GM21360 (cell line): ENCODE measurements at regions not wholly inside any gene's neighbourhood (a gene's known extent, or its start where the extent isn't known, plus 50 kb on each side); places are given as distances from the start of the nearest gene placed in this dataset.
"Not testable (repeated sequence)": the region's sequence is repeated elsewhere in the genome, so short reads cannot be mapped to it uniquely, and the experiment has no call there.

Source experiments
- ATAC-seq: cut with Tn5 transposase; IDR thresholded peaks from one replicate; pipeline ENCODE4 v1.9.1; 2021; ENCODE audit warnings: mild to moderate bottlenecking, moderate library complexity; ENCODE audit not compliant: unreplicated experiment

DNA sequence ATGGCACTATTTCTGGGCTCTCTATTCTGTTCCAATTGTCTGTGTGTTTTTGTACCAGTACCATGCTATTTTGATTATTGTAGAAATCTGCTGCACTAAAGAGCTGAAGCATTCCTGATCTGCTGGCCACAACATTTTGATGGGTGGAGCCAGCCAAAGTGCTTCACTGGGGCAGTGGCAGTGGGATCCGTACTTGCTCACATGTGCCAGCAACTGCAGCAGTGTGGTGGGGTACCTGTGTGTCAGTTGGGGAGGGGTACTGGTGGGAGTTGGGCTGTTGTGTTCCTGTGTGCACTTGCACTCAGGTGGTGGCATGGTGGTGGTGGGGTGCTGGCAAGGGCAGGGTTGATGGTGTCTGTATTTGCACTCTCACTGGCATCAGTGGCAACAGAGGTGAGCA is 204.6 kb upstream of the ALG10 start:
- no peak for ATAC-seq

DNA sequence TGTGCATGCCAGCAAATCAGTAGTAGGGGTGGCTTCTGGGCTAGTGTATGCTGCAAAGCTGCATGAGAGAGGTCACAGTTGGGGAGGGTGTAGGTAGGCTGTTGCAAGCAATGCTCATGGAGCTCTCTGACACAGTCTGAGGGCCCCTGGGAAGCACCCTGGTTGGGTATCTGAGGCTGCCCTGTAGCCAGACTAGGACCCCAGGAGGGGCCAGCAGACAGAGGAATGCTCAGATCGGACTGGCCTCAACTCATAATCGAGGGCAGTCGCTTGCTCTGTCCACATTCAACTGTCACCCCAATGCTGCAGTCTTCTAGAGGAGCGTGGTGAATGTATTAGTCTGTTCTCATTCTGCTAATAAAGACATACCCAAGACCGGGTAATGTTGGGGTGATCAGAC is 204.0 kb upstream of the ALG10 start:
- ATAC-seq, result no peak

DNA sequence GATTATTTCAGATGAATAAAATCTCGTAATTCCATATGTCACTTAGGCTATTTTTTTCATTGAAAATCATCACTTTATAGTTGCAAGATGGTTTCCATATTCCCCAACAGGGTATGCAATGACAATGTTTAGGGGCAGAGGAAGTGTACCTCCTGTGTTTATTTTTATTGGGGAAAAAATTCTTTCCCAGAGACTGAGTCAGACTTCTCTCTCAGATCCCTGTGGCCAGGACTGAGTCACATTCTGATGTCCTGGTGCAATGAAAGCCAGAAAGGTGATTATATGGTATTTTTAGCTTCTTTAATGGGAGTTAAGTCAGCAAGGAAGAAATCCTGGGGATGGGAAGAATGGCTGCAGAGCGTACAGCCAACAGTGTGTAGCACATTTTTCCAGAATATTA is 196.9 kb upstream of the ALG10 start:
- no peak for ATAC-seq

DNA sequence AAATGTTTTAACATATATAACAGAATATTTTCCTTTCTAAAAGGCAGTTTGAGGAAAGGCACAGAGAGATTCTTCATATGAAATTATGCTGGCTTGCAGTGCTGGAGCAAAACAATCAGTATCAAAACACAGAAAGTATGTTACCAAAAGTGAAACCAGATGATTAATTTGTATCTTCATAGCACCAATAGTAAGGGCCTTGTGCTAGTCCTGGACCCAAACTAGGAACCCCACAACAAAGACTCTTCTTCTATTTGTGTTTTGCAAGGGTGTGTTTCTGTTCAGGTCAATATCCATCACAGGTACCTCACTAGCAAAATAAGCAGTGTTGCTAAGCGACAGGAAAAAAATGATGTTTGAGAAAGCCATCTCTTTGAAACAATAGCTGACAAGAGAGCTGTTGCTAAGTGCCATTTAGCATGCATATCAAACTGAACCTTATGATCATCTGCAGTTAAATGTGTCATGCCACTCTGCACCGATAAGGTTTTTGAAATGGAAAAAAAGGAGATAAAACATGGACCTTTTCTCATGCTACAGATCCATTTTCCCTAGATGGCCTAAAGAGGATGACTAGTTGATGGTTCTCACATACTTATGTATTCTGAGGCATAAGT is 196.2 kb upstream of the ALG10 start:
- ATAC-seq, result no peak

DNA sequence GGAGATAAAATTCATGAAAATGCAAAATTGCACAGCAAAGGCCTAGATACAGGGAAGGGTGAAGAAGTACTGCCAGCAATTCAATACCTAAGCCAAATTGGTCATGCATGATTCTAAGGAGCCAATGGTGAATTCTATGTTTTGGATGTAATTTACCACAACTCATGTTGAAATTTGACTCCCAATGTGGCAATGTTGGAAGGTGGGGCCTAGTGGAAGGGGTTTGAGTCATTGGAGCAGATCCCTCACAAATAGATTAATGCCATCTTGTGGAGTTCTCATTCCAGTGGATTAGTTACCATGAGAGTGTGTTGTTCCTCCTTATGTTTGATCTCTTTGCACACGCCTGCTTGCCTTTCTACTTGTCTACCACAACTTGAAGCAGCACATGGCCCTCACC is 194.0 kb upstream of the ALG10 start:
- ATAC-seq, result no peak

DNA sequence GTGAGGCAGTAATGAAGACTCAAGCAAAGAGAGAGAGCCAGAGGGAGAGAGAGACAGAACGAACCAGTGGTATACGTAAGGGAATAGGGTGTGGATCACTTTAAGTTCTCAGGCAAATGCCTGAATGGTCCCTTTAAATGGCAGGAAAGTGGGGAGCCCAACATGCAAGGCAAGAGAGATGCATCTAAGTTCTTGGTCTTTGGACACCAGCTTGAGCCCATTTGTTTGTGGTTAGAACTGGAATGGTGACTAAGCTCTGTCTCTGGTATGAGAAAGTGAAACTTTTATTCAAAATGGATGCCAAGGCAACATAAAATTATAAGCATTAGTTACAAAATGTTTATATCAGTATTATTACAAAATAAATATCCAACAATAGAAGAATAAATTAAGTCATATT is 192.2 kb upstream of the ALG10 start:
- ATAC-seq, result no peak

DNA sequence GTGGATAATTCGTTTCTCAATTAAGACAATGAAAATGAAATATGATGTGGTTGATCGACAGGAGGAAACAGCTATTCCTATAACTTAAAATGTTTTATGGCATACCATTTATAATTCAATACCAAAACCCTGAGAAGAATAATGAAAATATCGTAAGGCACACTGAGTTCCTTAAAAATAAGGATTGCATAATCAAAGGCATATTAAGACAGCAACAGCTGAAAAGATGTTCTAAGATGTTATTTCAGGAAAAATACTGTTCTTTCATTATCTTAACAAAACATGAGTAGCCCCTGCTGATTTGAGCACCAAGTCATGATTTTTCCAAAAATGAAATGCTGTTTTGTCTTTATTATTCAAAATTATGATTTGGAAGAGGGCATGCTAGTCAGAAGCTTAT is 189.4 kb upstream of the ALG10 start:
- ATAC-seq, result no peak

DNA sequence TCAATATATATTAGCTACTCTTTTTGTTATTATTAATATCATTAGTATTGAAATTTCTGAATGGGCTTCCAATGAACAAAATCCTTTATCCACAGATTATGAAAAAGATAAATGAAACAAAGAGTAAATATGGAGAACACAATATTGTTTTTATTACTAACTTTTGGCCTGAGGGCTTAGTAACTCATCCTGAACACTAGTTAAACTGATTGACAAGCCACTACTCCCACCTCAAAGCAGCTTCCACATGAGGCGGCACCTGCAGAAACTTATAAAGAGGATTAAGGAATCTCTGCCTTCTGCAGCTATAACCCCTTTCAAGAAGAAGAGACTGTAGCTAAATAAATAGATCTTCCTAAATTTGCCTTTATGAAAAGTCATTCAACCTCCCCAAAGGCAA is 187.6 kb upstream of the ALG10 start:
- no peak for ATAC-seq

DNA sequence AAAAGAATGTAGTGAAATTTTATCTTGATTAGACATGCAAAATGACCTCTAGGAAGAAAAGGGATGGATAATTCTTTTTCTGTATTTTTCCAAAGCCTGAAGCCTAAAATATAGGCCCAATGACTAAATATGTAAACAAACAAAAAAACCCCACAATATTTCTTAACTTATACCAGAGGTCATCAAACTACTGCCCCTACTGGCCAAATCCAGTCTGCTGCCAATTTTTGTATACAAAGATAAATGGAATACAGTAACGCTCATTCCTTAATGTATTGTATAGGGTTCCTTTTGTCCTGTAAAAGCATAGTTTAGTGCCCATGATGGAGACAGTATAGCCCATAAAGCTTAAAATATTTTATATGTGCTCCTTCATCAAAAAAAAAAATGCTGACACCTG is 145.7 kb upstream of the ALG10 start:
- ATAC-seq, result no peak

DNA sequence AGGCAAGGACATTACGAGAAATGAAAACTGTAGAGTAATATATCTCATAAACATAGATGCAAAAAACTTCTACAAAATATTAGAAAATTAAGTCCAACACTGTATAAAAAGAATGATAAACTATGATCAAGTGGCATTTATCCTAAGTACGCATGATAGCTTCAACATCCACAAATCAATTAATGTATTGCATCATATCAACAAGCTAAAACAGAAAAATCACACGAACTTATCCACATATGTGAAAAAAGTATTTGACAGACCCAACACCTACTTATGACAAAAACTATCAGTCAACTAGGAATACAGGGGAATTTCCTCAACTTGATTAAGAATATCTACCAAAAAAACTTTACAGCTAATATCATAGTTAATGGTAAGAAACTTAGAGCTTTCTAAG is 129.9 kb upstream of the ALG10 start:
- no peak for ATAC-seq

DNA sequence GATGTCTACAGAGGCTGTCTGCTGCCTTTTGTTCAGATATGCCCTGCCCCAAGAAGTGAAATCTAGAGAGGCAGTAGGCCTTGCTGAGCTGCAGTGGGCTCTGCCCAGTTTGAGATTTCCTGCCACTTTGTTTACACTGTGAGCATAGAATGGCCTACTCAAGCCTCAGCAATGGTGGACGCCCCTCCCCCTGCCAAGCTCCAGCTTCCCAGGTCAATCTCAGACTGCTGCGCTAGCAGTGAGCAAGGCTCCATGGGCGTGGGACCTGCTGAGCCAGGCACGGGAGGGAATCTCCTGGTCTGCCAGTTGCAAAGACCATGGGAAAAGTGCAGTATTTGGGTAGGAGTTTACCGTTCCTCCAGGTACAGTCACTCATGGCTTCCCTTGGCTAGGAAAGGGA is 101.8 kb upstream of the ALG10 start:
- not testable (repeated sequence) for ATAC-seq

DNA sequence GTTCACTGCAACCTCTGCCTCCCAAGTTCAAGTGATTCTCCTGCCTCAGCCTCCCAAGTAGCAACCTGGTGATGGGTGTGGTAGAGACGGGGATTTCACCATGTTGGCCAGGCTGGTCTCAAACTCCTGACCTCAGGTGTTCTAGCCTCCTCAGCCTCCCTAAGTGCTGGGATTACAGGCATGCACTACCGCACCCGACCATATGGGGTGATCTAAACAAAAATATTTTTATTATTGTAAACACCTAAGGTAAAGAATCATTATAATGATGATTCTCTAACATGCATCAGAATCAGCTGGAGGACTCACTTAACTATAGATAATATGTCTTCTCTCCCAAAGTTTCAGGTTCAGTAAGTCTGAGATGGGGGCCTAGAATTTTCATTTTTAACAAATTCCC is 96.2 kb upstream of the ALG10 start:
- ATAC-seq, result no peak

DNA sequence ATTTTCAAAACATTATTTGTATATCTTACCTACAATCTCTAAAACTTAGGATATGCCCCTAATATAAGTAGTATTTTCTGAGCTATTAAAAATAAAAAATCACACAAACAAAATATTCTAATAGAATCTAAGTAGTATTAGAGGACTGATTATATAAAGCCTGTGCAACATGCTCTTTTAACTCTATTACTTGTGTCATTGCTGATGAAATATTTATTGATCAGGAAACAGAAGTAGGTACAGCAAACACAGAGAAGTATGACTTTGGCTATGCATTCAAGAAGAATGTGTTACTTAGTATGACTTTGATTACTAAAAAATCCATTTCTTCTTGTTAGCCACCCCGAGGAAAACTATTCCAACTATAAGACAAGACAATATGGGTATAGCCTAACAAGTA is 84.6 kb upstream of the ALG10 start:
- not testable (repeated sequence) for ATAC-seq

DNA sequence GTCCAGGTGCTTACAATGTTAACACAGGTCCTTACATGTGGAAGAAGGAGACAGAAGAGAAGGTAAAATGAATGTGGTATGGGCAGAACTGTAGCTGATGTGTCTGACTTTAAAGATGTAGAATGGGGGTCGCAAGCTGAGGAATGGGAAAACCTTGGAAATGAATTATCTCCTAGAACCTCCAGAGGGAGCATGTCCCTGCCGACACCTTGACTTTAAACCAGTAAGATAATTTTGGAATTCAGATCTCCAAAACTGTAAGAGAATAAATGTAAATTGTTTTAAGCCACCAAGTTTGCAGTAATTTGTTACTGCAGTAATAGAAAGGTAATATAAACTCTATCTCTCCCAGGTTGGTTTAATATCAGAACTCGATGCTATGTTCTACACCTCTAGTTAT is 80.1 kb upstream of the ALG10 start:
- no peak for ATAC-seq

DNA sequence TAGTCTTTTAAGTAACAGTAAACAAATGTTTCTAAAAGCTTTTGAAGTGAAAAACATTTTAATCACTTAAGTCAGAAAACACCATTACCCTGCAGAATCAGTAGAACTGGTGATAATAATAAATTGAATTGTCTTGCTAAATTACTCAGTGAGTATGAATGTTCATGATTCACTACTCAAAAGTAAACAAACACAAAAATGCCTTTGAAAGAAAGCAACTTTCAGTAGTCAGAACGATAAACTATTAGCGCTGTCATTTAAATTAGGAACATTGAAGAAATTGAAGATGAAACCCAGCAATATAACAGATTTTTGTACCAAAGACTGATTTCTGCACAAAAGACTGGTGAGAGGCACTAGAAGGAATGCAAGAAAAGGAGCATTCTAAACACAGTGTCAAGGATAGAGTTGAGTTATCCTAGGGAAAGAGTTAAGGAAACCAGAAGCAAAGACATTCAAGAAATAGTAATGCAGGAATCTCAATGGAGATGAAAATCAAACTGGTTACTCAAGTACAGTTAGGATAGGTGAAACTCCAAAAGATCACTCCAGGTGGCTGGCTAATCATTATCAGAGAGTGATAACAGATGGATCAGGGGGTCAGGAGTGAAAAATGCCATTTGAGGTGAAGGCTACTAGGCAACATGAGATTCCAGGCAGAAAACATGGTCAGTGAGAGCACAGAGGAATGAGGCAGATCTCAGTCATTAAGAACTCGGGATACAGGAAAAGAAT is 77.4 kb upstream of the ALG10 start:
- ATAC-seq, result no peak

DNA sequence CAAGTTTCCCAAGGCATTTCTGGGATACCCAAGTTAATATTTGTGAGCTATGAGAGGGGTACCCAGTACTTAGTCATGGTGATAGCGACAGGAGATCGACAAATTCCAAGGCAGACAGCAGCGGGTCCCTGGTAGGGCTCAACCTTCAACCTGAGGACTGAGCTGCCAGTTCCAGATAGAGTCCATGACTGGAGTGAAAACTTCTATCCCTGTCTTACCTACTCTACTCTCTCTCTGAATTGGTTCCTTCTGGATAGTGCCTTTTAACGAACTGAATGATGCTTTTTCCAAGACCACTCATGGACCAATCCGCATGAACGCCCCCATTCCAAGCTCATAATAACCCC is 76.9 kb upstream of the ALG10 start:
- ATAC-seq, result no peak

DNA sequence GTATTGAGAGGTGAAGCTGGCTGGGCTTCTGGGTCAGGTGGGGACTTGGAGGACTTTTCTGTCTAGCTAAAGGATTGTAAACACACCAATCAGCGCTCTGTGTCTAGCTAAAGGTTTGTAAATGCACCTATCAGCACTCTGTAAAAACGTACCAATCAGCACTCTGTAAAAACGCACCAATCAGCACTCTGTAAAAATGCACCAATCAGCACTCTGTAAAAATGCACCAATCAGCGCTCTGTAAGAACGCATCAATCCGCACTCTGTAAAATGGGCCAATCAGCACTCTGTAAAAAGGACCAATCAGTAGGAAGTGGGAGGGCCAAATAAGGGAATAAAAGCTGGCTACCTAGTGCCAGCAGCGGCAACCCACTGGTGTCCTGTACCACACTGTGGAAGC is 56.1 kb upstream of the ALG10 start:
- ATAC-seq, result not testable (repeated sequence)

DNA sequence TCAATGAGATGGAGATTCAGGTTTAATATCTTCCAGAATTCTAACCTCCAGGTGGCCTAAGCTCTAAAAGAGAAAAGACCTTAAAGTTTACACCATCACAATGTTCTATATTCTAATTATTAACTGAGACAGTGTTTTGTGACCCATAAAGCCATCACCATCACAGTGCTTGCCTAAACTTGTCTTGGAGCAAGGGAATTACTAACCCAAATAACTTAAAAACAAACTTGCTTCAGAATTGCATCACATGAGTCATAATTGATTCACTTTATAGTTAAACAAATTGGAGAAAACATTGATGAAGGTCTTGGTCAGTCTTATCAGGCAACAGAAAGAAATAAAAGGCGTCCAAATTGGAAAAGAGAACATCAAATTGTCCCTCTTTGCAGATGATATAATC is 54.5 kb upstream of the ALG10 start:
- no peak for ATAC-seq
